IMR-90 (cell line): ENCODE measurements at regions not wholly inside any gene's neighbourhood (a gene's known extent, or its start where the extent isn't known, plus 50 kb on each side); places are given as distances from the start of the nearest gene placed in this dataset.

Experiments used
- ATAC-seq: fragments of 200-7000 bp; cut with Tn5 transposase; 2 replicates; pipeline ENCODE4 v1.9.1; 2020; ENCODE audit warnings: low read depth, mild to moderate bottlenecking, moderate library complexity
- BruUV-seq: library from RNA; stranded (reverse); fragments of 400-500 nt; replicated peaks from 2 replicates; lab custom pipeline; 2021; lab: Mats Ljungman, UMichigan
- CTCF ChIA-PET: fragments of 300-600 bp; formaldehyde crosslinking; extraction: SDS; loops from one replicate; lab custom pipeline; 2021; ENCODE audit warnings: antibody characterized with exemption; lab: Yijun Ruan, JAX
- POLR2A ChIA-PET: fragments of 300-600 bp; sonication (Branson Sonifier 250); formaldehyde crosslinking; loops from one replicate; lab custom pipeline; 2022; ENCODE audit warnings: antibody characterized with exemption; ENCODE audit not compliant: unreplicated experiment; lab: Charles Lee
- DNase-seq: peaks from one replicate; pipeline ENCODE4 v3.0.0; 2013
- H2AFZ ChIP-seq: replicated peaks from 2 replicates; pipeline ENCODE3; 2013; ENCODE audit warnings: low read length, mild to moderate bottlenecking; ENCODE audit not compliant: poor library complexity
- H2AK5ac ChIP-seq: 2 replicates; pipeline ENCODE4 v1.6.1; 2013; ENCODE audit warnings: low read depth, low read length, inconsistent platforms
- H2AK9ac ChIP-seq: replicated peaks from 2 replicates; pipeline ENCODE3; 2013; ENCODE audit warnings: mild to moderate bottlenecking, low read depth, low read length, moderate library complexity; ENCODE audit not compliant: poor library complexity
- H2BK120ac ChIP-seq: 2 replicates; pipeline ENCODE4 v1.6.1; 2013; ENCODE audit warnings: low read depth, low read length, inconsistent platforms
- H2BK15ac ChIP-seq: 3 replicates; pipeline ENCODE4 v1.6.1; 2013; ENCODE audit warnings: low read depth, low read length, inconsistent platforms
- H2BK20ac ChIP-seq: 2 replicates; pipeline ENCODE4 v1.6.1; 2013; ENCODE audit warnings: low read depth, mild to moderate bottlenecking, inconsistent platforms, low read length, moderate library complexity
- H2BK5ac ChIP-seq: 2 replicates; pipeline ENCODE4 v1.6.1; 2013; ENCODE audit warnings: mild to moderate bottlenecking, low read depth, low read length, inconsistent platforms; ENCODE audit not compliant: poor library complexity, severe bottlenecking
- H3K14ac ChIP-seq: replicated peaks from 2 replicates; pipeline ENCODE4 v1.6.1; 2013; ENCODE audit warnings: low read depth, low read length, inconsistent platforms
- H3K18ac ChIP-seq: 2 replicates; pipeline ENCODE4 v1.6.1; 2013; ENCODE audit warnings: low read depth, low read length, control low read depth
- H3K23ac ChIP-seq: 2 replicates; pipeline ENCODE4 v1.6.1; 2013; ENCODE audit warnings: low read depth, low read length, inconsistent platforms
- H3K27ac ChIP-seq: 2 replicates; pipeline ENCODE4 v1.5.1; 2013; ENCODE audit warnings: mild to moderate bottlenecking, control low read depth, low read length; ENCODE audit not compliant: insufficient read depth
- H3K27me3 ChIP-seq: 2 replicates; pipeline ENCODE4 v1.6.1; 2013; ENCODE audit warnings: low read length; ENCODE audit not compliant: control insufficient read depth, insufficient read depth
- H3K36me3 ChIP-seq: 2 replicates; pipeline ENCODE4 v1.6.1; 2013; ENCODE audit warnings: low read length, mixed read lengths; ENCODE audit not compliant: control insufficient read depth, insufficient read depth
- H3K4ac ChIP-seq: 2 replicates; pipeline ENCODE4 v1.6.1; 2013; ENCODE audit warnings: low read depth, low read length, inconsistent platforms
- H3K4me1 ChIP-seq: 2 replicates; pipeline ENCODE4 v1.6.1; 2013; ENCODE audit warnings: low read length, mixed read lengths; ENCODE audit not compliant: control insufficient read depth, insufficient read depth
- H3K4me2 ChIP-seq: 2 replicates; pipeline ENCODE4 v1.6.1; 2013; ENCODE audit warnings: low read depth, mild to moderate bottlenecking, control low read depth, low read length, moderate library complexity
- H3K4me3 ChIP-seq: 2 replicates; pipeline ENCODE4 v1.5.1; 2013; ENCODE audit warnings: low read depth, mild to moderate bottlenecking, control low read depth, low read length, moderate library complexity; ENCODE audit not compliant: insufficient read depth
- H3K56ac ChIP-seq: 2 replicates; pipeline ENCODE4 v1.6.1; 2013; ENCODE audit warnings: low read length, inconsistent platforms; ENCODE audit not compliant: insufficient read depth; ENCODE audit errors: extremely low read depth
- H3K79me1 ChIP-seq, 2 experiments: 2 replicates each; pipeline ENCODE4 v1.6.1; 2013; ENCODE audit warnings: low read length in 2 of 2, inconsistent platforms in 1 of 2, low read depth in 1 of 2
- H3K9ac ChIP-seq: 2 replicates; pipeline ENCODE4 v1.6.1; 2013; ENCODE audit warnings: low read depth, low read length, control low read depth
- H3K9me1 ChIP-seq: 2 replicates; pipeline ENCODE4 v1.6.1; 2013; ENCODE audit warnings: low read length, inconsistent platforms; ENCODE audit not compliant: insufficient read depth
- H3K9me3 ChIP-seq: 2 replicates; pipeline ENCODE4 v1.6.1; 2013; ENCODE audit warnings: low read length; ENCODE audit not compliant: control insufficient read depth, insufficient read depth
- H4K20me1 ChIP-seq: 2 replicates; pipeline ENCODE4 v1.6.1; 2013; ENCODE audit warnings: low read length, inconsistent platforms; ENCODE audit not compliant: insufficient read depth
- H4K5ac ChIP-seq: 2 replicates; pipeline ENCODE4 v1.6.1; 2013; ENCODE audit warnings: mild to moderate bottlenecking, low read depth, low read length, control low read depth
- H4K8ac ChIP-seq, 2 experiments: 2 replicates each; pipeline ENCODE4 v1.6.1; 2013; ENCODE audit warnings: low read depth in 2 of 2, low read length in 2 of 2, control low read depth in 1 of 2, inconsistent platforms in 1 of 2
- H4K91ac ChIP-seq: 2 replicates; pipeline ENCODE4 v1.6.1; 2013; ENCODE audit warnings: low read depth, low read length, inconsistent platforms; ENCODE audit not compliant: insufficient read depth
- FOS ChIP-seq: fragments of 150-350 bp; IDR thresholded peaks from 2 replicates; pipeline ENCODE4 v1.6.1; 2016; ENCODE audit warnings: low read depth, low read length
- MAFK ChIP-seq: IDR thresholded peaks from 2 replicates; pipeline ENCODE4 v1.6.1; 2012; ENCODE audit warnings: low read depth, low read length, improper control_type of control experiment
- MAZ ChIP-seq: IDR thresholded peaks from 2 replicates; pipeline ENCODE4 v1.6.1; 2012; ENCODE audit warnings: low read depth, mild to moderate bottlenecking, low read length, improper control_type of control experiment, moderate library complexity, borderline replicate concordance
- NFE2L2 ChIP-seq: fragments of 150-350 bp; IDR thresholded peaks from 2 replicates; pipeline ENCODE4 v1.6.1; 2016; ENCODE audit warnings: low read depth, mild to moderate bottlenecking, low read length
- POLR2A ChIP-seq: IDR thresholded peaks from 2 replicates; pipeline ENCODE4 v1.6.1; 2012; ENCODE audit warnings: mild to moderate bottlenecking, low read depth, low read length
- WGBS, 2 experiments: methylation state at CpG; one replicate each; pipeline versions ENCODE4 v1.1.5 to v1.1.7; 2013; ENCODE audit warnings: missing lambda C conversion rate in 2 of 2; ENCODE audit not compliant: insufficient read length in 1 of 2; ENCODE audit errors: extremely low coverage in 2 of 2; 5-methylcytosine and 5-hydroxymethylcytosine counted together
- dilution Hi-C: fragments of 300-500 bp; cut with HindIII; formaldehyde crosslinking; loops from one replicate; pipeline ENCODE4 v1.14.3; 2018; ENCODE audit warnings: low sequenced_read_pairs; ENCODE audit not compliant: unreplicated experiment
- in situ Hi-C: fragments of 300-500 bp; cut with MboI; formaldehyde crosslinking; loops from 3 replicates; pipeline ENCODE4 v1.14.3; 2019; ENCODE audit warnings: low sequenced_read_pairs, inconsistent platforms, mixed read lengths
- intact Hi-C: fragments of 100-400 bp; cut with micrococcal nuclease; formaldehyde crosslinking; loops from 2 replicates; pipeline ENCODE4 v1.10.0; 2022

- H4K20me1 ChIP-seq = no peaks in the 10 kb centered on the region
- H3K4me3 ChIP-seq = no peak overlapping the region
- H4K91ac ChIP-seq = no peak overlapping the region
- H2BK5ac ChIP-seq = no peak overlapping the region
- H3K79me1 ChIP-seq = no peaks in the 10 kb centered on the region
- WGBS, 2 experiments = no CpG with 5 or more reads among the region's 4 CpGs
- H4K5ac ChIP-seq = peak overlapping the region; percentile 36
- intact Hi-C loops = no loop called here
- peak overlapping the region; percentile 78 for H3K18ac ChIP-seq
- H2BK20ac ChIP-seq = peak overlapping the region; percentile 30; the same call in 1 of the 2 replicates
- in situ Hi-C loops = no loop called here
- peak overlapping the region; percentile 8; the same call in 1 of the 2 replicates for H3K4ac ChIP-seq
- peak overlapping the region; percentile 53; the same call in 1 of the 2 replicates for H3K27ac ChIP-seq
- no peak overlapping the region for H3K23ac ChIP-seq
- H3K36me3 ChIP-seq = no peaks in the 10 kb centered on the region
- 0 out of 4 replicates have a peak overlapping the region, but pooled peaks of 1 of the 2 experiments have one; percentile 20 for H4K8ac ChIP-seq
- CTCF ChIA-PET = no interaction called here
- POLR2A ChIA-PET = no interaction called here
- peak overlapping the region; percentile 28 for H2AFZ ChIP-seq
- H2BK15ac ChIP-seq = peak overlapping the region; percentile 19; the same call in 1 of the 3 replicates
- BruUV-seq = no TSS peak
- H3K56ac ChIP-seq = no peak overlapping the region
- peak overlapping the region; percentile 18 for H2AK9ac ChIP-seq
- DNase-seq = peak; percentile 77
- H3K4me1 ChIP-seq = peaks cover 18% of the 10 kb centered on the region
- ATAC-seq = peak; percentile 74
- peak overlapping the region; percentile 60 for H3K14ac ChIP-seq
- H3K9me1 ChIP-seq = peaks cover 6% of the 10 kb centered on the region; the same call in 1 of the 2 replicates
- H3K4me2 ChIP-seq = no peak overlapping the region
- no peak overlapping the region for H3K9ac ChIP-seq
- no peak for TF ChIP-seq POLR2A
- TF ChIP-seq NFE2L2 = no peak
- TF ChIP-seq FOS = no peak
- TF ChIP-seq MAFK = no peak
- TF ChIP-seq MAZ = no peak
- dilution Hi-C loops = no loop called here
- H2BK120ac ChIP-seq = peak overlapping the region; percentile 66; the same call in 1 of the 2 replicates
- no peaks in the 10 kb centered on the region for H3K27me3 ChIP-seq
- H3K9me3 ChIP-seq = no peaks in the 10 kb centered on the region
- 0 out of 2 replicates have a peak overlapping the region, but pooled peaks have one; percentile 13 for H2AK5ac ChIP-seq
These were observed 97.6 kb downstream of the MRPL14 start for GRCh38 chr6:44029444-44030185.
